ENCODE measurements at regions not wholly inside any gene's neighbourhood (a gene's known extent, or its start where the extent isn't known, plus 50 kb on each side); places are given as distances from the start of the nearest gene placed in this dataset.

- TF ChIP-seq CTCF (IDR thresholded peaks at IDR 0.05 in 8 of 11, conservative IDR thresholded peaks at IDR 0.05 in 3 of 11) (no peak), POLR2AphosphoS5 (IDR thresholded peaks at IDR 0.05) (no peak)
Observed at GRCh38 chr15:87477737-87478686, 778.5 kb downstream of the NTRK3 start.
